ENCODE measurements at regions not wholly inside any gene's neighbourhood (a gene's known extent, or its start where the extent isn't known, plus 50 kb on each side); places are given as distances from the start of the nearest gene placed in this dataset.

- TF ChIP-seq CTCF (IDR thresholded peaks at IDR 0.05; ENCODE audit: low read depth, low read length, poor library complexity, severe bottlenecking): no peak
- no peak for TF ChIP-seq EZH2phosphoT487 (IDR thresholded peaks at IDR 0.05; ENCODE audit: borderline replicate concordance, low read length)
Observed at GRCh38 chr12:58602179-58602578, 318.1 kb downstream of the LRIG3 start.

Measured in DOHH2 (cell line).